UCSD-AML1 (cell line): ENCODE measurements at regions not wholly inside any gene's neighbourhood (a gene's known extent, or its start where the extent isn't known, plus 50 kb on each side); places are given as distances from the start of the nearest gene placed in this dataset.
"Not testable (repeated sequence)": the region's sequence is repeated elsewhere in the genome, so short reads cannot be mapped to it uniquely, and the experiment has no call there.

Experiments
- DNase-seq: peaks from one replicate; lab custom pipeline; 2025; ENCODE audit not compliant: unreplicated experiment; lab: John Stamatoyannopoulos, UW

DNA sequence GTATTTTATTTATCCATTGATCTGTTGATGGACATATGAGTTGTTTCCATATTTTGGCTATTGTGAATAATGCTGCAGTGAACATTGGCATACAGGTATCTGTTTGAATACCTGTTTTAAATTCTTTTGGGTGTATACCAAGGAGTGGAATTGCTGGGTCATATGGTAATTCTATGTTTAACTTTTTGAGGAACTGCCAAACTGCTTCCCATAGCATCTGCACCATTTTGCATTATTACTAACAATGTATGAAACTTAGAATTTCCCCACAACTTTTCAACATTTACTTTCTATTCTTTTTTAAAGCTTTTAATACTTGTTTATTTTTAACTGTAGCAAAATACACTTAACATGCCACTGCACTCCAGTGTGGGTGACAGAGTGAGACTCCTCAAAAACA lies 57.0 kb upstream of the MSN start:
- no peak for DNase-seq

DNA sequence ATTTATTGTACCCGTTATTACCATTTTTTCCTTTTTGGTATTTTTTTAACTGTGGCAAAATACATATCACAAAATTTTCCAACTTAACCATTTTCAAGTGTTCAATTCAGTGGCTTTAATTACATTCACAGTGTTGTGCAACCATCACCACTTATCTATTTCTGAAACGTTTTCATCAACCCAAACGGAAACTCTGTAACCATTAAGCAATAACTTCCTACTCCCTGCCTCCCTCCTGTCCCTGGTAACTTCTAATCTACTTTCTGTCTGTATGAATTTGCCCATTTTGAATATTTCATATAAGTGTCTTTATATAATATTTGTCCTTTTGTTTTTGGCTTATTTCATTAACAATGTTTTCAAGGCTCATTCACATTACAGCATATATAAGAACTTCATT lies 57.4 kb upstream of the MSN start:
- DNase-seq: no peak

DNA sequence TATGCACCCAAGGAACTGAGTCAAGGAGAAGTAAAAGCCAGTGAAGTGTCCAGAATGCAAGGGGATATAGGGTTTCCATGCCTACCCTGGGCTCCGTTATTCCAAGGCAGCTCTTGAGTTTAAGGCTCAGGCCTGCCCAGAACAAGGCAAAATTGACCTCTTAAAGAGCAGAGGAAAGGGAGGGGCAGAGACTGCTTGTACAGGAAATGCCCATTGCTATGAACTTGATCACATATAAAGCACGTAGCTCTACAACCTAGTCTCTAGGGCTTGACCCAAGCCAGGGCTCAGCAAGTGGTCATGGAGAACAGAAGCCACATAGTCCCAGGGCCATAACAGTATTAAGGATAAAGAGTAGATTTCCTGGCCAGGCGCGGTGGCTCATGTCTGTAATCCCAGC lies 58.2 kb upstream of the MSN start:
- no peak for DNase-seq

DNA sequence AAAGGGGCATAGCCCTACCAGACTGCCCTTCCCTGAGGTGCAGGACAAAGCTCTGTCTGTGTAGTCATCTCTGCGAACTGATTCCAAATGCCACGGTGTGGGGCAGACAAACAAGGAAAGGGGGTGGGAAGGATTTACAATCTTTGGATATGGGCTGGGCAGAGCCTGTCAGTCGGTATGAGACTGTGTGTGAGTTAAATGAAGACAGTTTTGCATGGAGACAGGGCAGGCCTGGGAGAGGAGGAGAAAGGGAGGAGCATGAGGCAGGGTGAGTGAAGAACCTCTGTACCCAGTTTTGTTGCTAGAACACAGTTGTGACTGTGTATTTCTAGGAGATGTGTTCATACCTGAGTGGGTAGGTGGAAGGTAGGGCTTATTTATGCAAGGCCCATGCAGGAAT lies 59.4 kb upstream of the MSN start:
- no peak for DNase-seq

DNA sequence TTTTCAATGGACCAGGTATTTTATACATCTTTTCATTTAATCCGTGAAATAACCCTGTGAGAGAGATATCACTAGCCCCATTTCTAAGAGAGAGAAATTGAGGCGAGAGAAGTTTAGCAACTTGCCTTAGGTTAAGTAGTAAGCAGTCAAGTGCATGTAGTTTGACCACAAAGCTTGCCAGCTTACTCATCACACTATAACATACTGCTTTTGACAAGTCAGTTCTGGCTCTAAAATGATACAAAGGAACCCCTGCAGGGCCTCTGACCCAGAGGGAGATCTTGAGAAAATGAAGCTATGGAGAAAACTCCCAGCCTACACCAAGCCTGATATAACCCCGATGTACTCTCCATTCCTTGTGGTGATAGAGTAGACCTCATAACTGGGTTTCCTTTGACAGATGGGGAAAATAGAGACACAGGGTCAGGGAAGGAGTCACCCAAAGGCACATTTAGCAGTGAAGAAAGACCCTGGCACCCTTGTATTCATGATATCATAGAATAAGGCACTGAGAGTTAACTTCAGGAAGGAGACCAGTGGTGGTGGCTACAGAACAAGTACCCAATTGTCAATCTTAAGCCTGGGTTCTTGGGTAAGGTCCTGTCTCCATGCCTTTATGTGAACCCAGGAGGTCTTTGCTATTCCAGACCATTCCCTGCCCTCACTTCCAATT lies 60.2 kb upstream of the MSN start:
- no peak for DNase-seq

DNA sequence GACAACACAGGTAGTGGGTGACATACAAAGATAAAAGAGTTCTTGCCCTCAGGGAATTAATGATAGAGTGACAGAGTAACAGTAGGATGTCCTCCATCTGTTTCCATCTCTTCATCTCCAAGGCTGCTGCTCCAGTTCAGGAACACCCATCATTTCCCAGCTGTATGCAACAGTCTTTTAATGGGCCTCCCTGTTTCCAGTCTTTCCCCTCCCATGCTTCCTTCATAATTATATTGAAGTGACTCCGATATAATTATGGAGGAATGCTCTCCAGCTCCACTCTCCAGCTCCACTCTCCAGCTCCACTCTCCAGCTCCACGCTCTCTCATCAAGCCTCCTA lies 65.3 kb upstream of the MSN start:
- no peak for DNase-seq

DNA sequence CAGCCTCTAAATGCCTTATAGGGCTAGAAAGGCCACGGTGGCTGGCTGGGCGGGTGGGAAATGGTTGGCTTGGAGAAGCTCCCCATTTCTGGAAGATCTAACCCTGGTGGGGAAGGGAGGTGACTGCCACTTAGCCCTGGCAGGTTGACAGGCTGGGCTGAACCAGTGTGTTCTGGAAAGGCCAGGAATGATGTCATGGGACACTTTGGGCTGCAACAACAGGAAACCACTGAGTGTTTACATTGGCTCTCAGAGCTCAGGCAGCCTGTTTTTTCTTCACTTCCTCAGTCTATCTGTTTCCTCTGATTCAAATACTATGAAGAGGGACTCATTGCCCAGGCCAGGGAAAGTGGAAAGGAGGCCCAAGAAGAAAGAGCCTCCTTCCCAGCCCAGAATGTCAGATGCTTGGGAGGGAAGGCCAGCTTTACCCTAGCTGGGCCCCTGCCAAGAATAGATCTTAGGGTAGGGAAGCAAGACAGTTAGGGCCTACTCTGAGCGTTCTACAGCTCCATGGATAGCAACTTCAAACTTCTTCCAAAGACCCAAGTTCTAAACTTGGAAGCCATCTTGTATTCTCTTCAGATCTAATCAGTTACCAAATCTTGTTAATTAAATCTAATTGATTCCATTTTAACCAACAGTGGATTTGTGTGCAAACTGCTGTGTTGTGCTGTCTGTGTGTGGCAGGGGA lies 65.8 kb upstream of the MSN start:
- DNase-seq: peak; percentile 85

DNA sequence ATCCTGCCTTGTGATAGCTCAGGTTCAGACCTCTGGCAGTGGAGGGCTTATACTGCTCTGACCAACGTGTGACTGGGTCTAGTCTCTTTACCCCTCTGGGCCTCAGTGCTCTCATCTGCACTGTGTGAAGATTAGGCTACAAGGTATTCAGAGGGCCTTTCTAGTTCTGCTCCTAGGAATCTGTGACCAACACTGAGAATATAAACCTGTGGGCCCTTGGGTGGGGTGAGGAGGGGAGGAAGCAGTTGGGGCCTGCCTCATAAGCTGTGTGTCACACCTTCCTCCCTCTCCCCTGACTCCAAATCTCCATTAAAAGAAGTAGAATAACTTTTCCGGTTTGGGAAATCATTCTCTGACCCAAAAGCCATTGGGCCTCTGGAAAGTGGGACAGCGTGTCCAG lies 66.3 kb upstream of the MSN start:
- no peak for DNase-seq

DNA sequence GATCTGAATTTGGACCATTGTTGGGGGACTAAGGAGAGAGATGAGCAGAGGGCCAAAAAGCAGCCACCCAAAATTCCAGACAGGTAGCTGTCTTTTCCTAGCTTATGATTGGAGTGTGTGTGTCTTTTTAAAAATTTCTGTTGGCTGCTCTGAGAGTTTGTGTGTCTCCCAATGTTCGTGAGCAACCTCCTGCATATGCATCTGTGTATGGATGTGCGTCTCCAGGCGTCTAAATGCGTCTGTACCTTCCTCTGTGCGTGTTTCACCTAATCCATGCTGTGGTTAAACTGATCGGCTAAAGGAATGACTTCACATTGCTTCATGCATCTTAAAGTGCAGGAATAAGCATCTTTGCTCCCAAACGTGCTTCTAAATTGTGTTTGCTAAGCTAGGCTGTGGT lies 65.5 kb upstream of the LAS1L start:
- no peak for DNase-seq

DNA sequence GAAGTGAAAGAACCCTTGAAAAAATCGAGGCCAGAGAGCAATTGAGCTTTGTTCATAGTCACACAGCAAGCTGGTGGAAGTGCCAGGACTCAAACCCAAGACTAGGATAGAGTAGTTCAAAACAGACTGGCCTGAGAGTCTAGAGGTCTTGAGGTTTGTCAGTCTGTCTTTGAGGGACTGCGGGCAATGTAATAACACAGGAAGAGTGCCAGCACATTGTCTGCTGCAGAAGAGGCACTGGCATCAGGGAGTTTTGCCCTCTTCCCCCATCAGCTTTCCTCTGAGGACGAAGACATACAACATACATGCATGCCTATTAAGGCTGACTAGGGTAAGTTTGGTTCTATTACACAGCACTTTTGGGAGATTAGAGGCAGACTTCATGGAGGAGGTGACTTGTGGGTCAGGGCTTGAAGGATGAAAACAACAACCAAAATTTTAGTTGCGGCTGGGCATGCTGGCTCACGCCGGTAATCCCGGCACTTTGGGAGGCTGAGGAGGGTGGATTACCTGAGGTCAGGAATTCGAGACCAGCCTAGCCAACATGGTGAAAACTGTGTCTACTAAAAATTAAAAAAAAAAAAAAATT lies 64.1 kb upstream of the LAS1L start:
- no peak for DNase-seq

DNA sequence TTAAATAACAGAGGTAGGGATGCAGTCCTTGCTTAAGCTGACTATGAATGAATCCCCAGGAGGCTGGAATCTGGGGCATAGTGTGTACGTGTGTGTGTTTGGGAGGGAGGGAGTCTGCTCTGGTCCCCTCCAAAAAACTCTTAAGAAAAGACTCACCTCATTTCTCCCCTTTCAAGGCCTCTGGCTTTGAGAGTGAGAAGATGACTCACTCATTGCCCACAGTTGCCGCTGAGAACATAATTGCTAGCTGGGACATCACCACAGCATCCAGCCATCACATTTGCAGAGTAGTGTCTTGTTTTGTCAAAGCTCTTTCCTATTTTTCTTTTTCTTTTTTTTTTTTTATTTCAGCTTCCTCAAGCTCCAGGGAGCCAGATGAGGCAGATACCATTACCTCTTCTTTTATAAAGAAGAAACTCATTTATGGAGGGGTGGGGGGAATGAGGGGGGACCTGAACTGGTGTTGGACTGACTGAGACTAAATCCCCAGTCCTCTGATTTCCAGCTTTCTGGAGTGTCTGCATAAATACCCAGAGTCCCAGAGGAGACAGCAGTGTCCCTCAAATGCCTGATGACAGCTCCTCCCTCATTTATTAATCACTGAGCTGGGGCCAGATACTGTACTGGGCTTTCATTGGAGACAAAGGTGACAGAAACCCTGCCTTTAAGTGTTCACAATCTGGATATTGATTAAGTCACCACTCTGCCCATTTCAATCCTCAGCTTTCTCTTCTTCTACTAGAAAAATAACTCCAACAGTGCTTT lies 61.9 kb upstream of the LAS1L start:
- DNase-seq: no peak

DNA sequence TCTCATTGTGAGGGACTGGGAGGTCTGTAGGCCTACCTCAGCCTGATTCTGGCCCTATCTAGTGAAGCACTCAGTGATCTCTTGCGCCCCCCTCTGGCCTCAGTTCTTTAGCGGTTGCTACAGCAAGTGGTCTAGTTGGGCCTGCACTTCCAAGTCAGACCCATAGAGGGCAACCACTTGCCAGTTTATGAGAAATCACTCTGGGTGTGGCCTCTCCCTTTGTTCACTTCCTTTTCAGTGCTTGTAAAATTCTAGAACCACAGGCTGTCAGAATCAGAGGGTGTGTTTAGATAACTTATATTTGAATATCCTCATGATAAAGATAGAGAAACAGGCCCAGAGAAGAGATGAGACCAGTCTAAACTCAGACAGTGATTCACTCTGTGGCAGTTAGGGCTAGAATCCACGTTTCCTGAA lies 60.9 kb upstream of the LAS1L start:
- DNase-seq: peak; percentile 95

DNA sequence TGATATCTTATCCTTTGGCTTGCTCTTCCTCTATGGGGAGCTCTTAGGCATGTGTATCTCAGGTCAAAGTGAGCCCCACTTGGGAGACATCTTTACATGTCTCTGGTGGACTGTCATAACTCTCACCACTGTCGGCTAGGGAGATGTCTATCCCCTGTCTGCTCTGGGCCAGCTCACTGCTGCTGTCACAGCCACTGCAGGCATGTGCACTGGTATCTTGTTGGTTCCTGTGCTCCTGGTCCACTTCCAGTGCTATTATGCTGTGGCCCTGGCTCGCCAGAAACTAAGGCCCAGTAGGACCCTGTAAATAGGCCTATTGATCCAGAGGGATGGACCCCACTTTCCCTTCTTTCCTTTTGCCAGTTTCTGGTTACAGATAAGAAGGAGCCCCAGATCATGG lies 56.6 kb upstream of the LAS1L start:
- DNase-seq: no peak

DNA sequence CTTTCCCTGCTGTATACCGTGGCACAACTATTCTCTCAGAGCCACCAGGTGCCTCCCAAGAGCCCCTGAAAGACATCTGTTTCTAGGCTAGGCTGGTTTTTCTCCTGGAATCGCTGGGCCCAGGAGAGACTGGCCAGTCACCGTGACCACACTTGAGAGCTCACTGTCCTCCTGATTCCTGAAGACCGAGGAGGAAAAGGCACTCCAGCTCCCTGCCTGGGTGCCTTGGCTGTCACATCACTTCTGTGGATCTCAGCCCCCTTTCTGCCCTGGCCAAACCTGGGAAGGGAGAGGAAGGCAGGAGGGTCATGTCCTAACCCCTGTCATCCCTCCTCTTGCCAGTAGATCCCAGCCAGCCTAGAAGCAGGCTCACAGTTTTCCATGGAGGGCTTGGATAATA lies 54.7 kb upstream of the LAS1L start:
- no peak for DNase-seq

DNA sequence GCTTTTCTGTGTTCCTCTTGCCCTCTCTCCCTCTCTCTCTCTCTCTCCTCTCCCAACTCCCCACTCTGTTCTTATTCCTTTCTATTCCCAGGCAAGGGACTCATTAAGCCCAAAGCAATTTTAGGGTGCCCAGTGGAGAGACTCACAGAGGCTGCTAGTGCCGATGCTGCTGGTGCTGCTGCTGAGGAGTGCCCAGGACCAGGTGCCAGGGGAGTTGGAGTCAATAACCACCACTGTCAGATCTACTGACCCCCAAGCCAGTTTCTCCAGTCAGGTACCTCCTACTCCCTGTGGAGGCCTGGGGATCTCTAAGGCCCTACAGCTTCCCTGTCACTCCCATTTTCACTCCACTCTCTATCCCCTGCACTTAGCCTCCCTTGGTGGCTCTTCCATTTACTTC lies 54.2 kb upstream of the LAS1L start:
- DNase-seq: no peak

DNA sequence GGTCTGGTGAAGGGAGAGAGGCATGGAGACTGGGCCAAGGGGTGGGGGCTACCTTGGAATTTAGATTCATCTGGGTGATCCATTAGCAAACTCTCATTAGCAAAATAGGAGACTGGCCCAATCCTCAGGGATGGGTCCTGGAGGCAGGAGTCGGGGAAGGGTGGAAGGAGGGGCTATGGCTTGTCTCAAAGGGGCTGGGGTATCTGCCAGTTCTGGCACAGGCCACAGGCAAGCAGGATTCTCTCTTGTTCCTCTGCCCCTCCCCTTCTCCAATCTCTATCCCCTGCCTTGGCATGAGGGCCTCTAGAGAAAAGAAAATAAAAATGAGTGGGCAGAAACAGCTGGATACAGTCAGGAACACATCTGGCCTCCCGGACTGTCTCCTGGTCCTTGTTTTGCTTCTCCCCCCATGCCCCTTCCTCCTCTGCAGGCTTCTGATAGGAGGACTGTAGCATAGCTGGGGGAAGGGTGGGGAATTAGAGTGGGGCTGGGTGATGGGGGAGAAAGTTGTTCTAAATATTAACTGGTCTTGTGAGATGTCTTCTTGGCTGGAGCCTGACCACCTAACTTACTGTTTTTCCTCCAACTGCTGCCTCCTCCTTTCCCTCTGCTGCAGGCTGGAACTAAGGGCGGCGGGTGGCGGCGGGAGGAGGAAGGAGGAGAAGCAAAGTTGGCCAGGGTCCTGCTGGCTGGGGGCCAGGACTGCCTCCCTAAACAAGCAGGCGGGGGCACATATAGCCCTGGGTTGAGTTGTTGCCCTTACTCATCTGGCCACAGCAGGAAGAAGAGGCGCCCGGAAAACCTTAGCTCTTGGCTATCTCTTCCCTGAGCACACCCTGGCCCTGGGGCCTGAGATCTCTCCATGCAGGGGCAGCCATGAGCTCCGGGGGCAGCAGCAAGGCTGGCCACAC lies 53.3 kb upstream of the LAS1L start:
- DNase-seq: peak; percentile 56

DNA sequence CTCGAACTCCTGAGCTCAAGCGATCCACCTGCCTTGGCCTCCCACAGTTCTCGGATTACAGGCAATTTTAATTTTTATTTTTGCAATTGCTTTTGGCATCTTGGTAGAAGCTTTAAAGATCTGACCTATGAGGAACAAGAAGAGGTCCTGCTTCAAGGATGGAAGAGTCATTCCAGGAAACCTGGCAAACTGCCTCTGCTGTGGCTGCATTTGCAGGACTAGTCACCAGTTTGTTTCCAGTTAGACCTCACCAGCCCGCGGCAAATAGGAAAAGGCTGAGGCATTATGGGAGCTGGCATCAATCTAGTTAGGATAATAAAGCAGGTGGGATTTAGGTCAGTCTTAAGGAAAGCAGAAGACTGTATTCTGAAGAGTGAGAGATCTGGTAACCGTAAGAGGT lies 51.9 kb upstream of the LAS1L start:
- no peak for DNase-seq

DNA sequence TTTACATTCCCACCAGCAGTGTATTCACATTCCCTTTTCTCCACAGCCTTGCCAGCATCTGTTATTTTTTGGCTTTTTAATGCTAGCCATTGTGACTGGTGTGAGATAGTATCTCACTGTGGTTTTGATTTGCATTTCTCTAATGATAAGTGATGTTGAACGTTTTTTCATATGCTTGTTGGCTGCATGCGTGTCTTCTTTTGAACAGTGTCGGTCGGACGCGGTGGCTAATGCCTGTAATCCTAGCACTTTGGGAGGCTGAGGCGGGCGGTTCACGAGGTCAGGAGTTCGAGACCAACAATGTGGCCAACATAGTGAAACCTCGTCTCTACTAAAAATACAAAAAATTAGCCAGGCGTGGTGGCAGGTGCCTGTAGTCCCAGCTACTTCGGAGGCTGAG lies 50.6 kb upstream of the LAS1L start:
- not testable (repeated sequence) for DNase-seq
